Panc1 (cell line): ENCODE measurements at regions not wholly inside any gene's neighbourhood (a gene's known extent, or its start where the extent isn't known, plus 50 kb on each side); places are given as distances from the start of the nearest gene placed in this dataset.

Experiments used
- SIN3A ChIP-seq: IDR thresholded peaks from 2 replicates; pipeline ENCODE4 v1.6.1; 2012; ENCODE audit warnings: low read depth, mild to moderate bottlenecking, low read length, moderate library complexity, borderline replicate concordance; ENCODE audit not compliant: insufficient read depth
- TF ChIP-seq, protein P1 (sequence below): fragments of 450-650 bp; IDR thresholded peaks from 2 replicates; pipeline ENCODE4 v1.5.1; 2017; ENCODE audit warnings: mild to moderate bottlenecking
- TF ChIP-seq, protein P2 (sequence below), 2 experiments: IDR thresholded peaks; 2 replicates each; pipeline ENCODE4 v1.6.1; 2011 to 2012; ENCODE audit warnings: low read depth in 2 of 2, control low read depth in 1 of 2, low read length in 1 of 2, mild to moderate bottlenecking in 1 of 2, moderate library complexity in 1 of 2; ENCODE audit not compliant: insufficient read depth in 1 of 2

DNA sequence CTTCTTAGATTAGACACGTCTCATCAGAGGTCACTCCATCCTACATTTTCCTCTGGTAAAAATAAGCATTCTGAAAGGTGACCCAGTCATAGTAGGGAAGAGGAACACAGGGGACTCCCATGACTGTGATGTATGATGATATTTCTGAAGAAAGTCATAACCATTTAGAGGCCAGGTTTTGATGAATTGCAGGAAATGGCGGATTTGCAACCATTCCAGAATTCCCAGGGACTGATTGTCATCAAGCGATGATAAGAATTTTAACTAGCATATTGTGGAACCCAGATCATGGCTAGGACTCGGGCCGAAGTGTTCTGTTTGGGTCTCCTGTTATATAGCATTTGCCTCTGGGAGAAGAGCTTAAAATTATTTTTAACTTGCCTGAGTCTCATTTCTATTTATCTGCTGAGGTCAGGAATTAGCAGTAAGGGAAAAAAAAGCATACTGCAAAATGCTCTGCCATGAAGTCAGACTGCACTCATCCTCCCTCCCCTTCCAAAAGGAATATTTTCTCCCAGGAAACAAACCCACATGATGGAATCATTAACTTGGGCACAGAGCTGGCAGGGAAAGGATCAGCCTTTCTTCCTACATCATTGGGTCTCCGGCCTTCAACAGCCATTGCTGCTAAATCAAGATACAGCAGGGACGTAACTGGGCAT, 286.7 kb downstream of the HLX start:
- no peak for TF ChIP-seq SIN3A
- TF ChIP-seq, protein P1, sequence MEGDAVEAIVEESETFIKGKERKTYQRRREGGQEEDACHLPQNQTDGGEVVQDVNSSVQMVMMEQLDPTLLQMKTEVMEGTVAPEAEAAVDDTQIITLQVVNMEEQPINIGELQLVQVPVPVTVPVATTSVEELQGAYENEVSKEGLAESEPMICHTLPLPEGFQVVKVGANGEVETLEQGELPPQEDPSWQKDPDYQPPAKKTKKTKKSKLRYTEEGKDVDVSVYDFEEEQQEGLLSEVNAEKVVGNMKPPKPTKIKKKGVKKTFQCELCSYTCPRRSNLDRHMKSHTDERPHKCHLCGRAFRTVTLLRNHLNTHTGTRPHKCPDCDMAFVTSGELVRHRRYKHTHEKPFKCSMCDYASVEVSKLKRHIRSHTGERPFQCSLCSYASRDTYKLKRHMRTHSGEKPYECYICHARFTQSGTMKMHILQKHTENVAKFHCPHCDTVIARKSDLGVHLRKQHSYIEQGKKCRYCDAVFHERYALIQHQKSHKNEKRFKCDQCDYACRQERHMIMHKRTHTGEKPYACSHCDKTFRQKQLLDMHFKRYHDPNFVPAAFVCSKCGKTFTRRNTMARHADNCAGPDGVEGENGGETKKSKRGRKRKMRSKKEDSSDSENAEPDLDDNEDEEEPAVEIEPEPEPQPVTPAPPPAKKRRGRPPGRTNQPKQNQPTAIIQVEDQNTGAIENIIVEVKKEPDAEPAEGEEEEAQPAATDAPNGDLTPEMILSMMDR: no peak
- TF ChIP-seq, protein P2, sequence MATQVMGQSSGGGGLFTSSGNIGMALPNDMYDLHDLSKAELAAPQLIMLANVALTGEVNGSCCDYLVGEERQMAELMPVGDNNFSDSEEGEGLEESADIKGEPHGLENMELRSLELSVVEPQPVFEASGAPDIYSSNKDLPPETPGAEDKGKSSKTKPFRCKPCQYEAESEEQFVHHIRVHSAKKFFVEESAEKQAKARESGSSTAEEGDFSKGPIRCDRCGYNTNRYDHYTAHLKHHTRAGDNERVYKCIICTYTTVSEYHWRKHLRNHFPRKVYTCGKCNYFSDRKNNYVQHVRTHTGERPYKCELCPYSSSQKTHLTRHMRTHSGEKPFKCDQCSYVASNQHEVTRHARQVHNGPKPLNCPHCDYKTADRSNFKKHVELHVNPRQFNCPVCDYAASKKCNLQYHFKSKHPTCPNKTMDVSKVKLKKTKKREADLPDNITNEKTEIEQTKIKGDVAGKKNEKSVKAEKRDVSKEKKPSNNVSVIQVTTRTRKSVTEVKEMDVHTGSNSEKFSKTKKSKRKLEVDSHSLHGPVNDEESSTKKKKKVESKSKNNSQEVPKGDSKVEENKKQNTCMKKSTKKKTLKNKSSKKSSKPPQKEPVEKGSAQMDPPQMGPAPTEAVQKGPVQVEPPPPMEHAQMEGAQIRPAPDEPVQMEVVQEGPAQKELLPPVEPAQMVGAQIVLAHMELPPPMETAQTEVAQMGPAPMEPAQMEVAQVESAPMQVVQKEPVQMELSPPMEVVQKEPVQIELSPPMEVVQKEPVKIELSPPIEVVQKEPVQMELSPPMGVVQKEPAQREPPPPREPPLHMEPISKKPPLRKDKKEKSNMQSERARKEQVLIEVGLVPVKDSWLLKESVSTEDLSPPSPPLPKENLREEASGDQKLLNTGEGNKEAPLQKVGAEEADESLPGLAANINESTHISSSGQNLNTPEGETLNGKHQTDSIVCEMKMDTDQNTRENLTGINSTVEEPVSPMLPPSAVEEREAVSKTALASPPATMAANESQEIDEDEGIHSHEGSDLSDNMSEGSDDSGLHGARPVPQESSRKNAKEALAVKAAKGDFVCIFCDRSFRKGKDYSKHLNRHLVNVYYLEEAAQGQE (IDR thresholded peaks at IDR 0.05; ENCODE audit: insufficient read depth in 1 of 2, low read depth in 2 of 2, low read length in 1 of 2): no peak
